Caco-2 (cell line): ENCODE measurements at regions not wholly inside any gene's neighbourhood (a gene's known extent, or its start where the extent isn't known, plus 50 kb on each side); places are given as distances from the start of the nearest gene placed in this dataset.

Source experiments
- BruUV-seq: library from RNA; stranded (reverse); fragments of 400-500 nt; replicated peaks from 2 replicates; lab custom pipeline; 2021; lab: Mats Ljungman, UMichigan
- CTCF ChIA-PET: fragments of 300-600 bp; sonication (Branson Sonifier 250); formaldehyde crosslinking; loops from one replicate; lab custom pipeline; 2022; ENCODE audit warnings: antibody characterized with exemption; lab: Charles Lee
- POLR2A ChIA-PET: fragments of 300-600 bp; sonication (Branson Sonifier 250); formaldehyde crosslinking; loops from one replicate; lab custom pipeline; 2022; ENCODE audit warnings: antibody characterized with exemption; lab: Charles Lee
- DNase-seq, 2 experiments: peaks; one replicate each; pipeline versions ENCODE4 v3.0.0 to v3.0.0-alpha.2; 2020 to 2022
- H3K27me3 ChIP-seq: replicated peaks from 2 replicates; pipeline ENCODE4 v1.6.0; 2011; ENCODE audit warnings: low read length; ENCODE audit not compliant: control insufficient read depth, insufficient read depth
- H3K36me3 ChIP-seq: 2 replicates; pipeline ENCODE4 v1.5.1; 2011; ENCODE audit warnings: low read length; ENCODE audit not compliant: control insufficient read depth, insufficient read depth
- H3K4me1 ChIP-seq: fragments of 250-450 bp; sonication (Bioruptor Pico); 2 replicates; pipeline ENCODE4 v1.5.1; 2020; ENCODE audit warnings: mild to moderate bottlenecking
- H3K4me3 ChIP-seq: 2 replicates; pipeline ENCODE4 v1.5.1; 2011; ENCODE audit warnings: low read depth, mild to moderate bottlenecking, control low read depth, low read length
- H3K9me3 ChIP-seq: fragments of 250-450 bp; sonication (Bioruptor Pico); 2 replicates; pipeline ENCODE4 v1.5.1; 2020; ENCODE audit warnings: mild to moderate bottlenecking, moderate library complexity
- H3K27ac Mint-ChIP-seq: one replicate; pipeline ENCODE4 v1.8.0; 2022; ENCODE audit warnings: mixed read lengths; ENCODE audit not compliant: unreplicated experiment
- H3K27me3 Mint-ChIP-seq: one replicate; pipeline ENCODE4 v1.8.0; 2022; ENCODE audit warnings: mixed read lengths; ENCODE audit not compliant: insufficient read depth, unreplicated experiment
- H3K36me3 Mint-ChIP-seq: one replicate; pipeline ENCODE4 v1.8.0; 2022; ENCODE audit warnings: mild to moderate bottlenecking, mixed read lengths; ENCODE audit not compliant: insufficient read depth, unreplicated experiment
- H3K4me1 Mint-ChIP-seq: one replicate; pipeline ENCODE4 v1.8.0; 2022; ENCODE audit warnings: low read depth, mixed read lengths; ENCODE audit not compliant: unreplicated experiment
- H3K4me3 Mint-ChIP-seq: one replicate; pipeline ENCODE4 v1.8.0; 2022; ENCODE audit warnings: mild to moderate bottlenecking, moderate library complexity, mixed read lengths; ENCODE audit not compliant: unreplicated experiment
- H3K9me3 Mint-ChIP-seq: one replicate; pipeline ENCODE4 v1.8.0; 2022; ENCODE audit warnings: mixed read lengths; ENCODE audit not compliant: unreplicated experiment
- CTCF ChIP-seq, 2 experiments: fragments of 200-600 bp in 1 of 2; IDR thresholded peaks; 1 replicate in 1 of 2; 2 replicates in 1 of 2; pipeline versions ENCODE4 v1.5.1 to v1.8.0; 2011 to 2022; ENCODE audit warnings: antibody characterized with exemption in 1 of 2, control low read depth in 1 of 2, inconsistent platforms in 1 of 2, low read depth in 1 of 2, low read length in 1 of 2, mild to moderate bottlenecking in 1 of 2, moderate library complexity in 1 of 2; ENCODE audit not compliant: insufficient read depth in 1 of 2, severe bottlenecking in 1 of 2, unreplicated experiment in 1 of 2
- intact Hi-C: fragments of 100-400 bp; cut with micrococcal nuclease; formaldehyde crosslinking; loops from one replicate; pipeline ENCODE4 v1.10.0; 2022; ENCODE audit not compliant: unreplicated experiment

DNA sequence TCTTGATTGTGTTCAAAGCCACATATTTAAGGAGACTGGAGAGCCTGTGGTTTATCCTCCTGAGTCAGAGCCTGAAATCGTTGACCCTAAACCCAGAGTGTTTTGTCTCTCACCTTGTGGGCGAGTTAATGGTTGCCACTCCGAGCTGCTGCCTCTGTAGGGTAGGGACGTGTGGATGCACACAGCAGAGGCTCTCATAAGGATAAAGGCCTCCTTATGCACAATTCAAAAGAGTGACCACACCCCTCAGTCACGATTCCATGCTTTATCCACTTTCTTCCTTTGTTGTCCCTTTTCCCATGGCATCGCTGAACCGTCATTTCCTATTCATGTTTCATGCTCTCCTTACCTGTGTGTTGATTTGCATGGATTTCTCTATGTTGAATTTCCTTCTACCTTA, 805.0 kb upstream of the RBFOX1 start:
- Histone ChIP-seq H3K4me1 (no peaks in the 10 kb centered on the region), H3K4me3 (no peak overlapping the region), H3K9me3 (no peaks in the 10 kb centered on the region), H3K36me3 (no peaks in the 10 kb centered on the region), H3K27me3 (no peaks in the 10 kb centered on the region)
- intact Hi-C loops, result no loop called here
- no peaks in the 10 kb centered on the region for H3K36me3 Mint-ChIP-seq
- POLR2A ChIA-PET, result no interaction called here
- TF ChIP-seq CTCF (IDR thresholded peaks at IDR 0.05; ENCODE audit: insufficient read depth in 1 of 2, low read depth in 1 of 2, low read length in 1 of 2, severe bottlenecking in 1 of 2, unreplicated experiment in 1 of 2), result no peak
- DNase-seq, result no peak
- no peak overlapping the region for H3K27ac Mint-ChIP-seq
- no TSS peak for BruUV-seq
- H3K9me3 Mint-ChIP-seq, result no peaks in the 10 kb centered on the region
- CTCF ChIA-PET, result no interaction called here
- no peaks in the 10 kb centered on the region for H3K4me1 Mint-ChIP-seq
- peaks cover 9% of the 10 kb centered on the region for H3K27me3 Mint-ChIP-seq
- no peak overlapping the region for H3K4me3 Mint-ChIP-seq

- peaks cover 12% of the 10 kb centered on the region for H3K27me3 Mint-ChIP-seq
- no peak overlapping the region for H3K4me3 Mint-ChIP-seq
- Histone ChIP-seq H3K27me3 (no peaks in the 10 kb centered on the region), H3K9me3 (no peaks in the 10 kb centered on the region), H3K4me3 (no peak overlapping the region), H3K4me1 (no peaks in the 10 kb centered on the region), H3K36me3 (no peaks in the 10 kb centered on the region)
- no peak overlapping the region for H3K27ac Mint-ChIP-seq
- H3K9me3 Mint-ChIP-seq, result no peaks in the 10 kb centered on the region
- BruUV-seq, result no TSS peak
- ChIA-PET POLR2A (no interaction called here), CTCF (no interaction called here)
- intact Hi-C loops, result no loop called here
- H3K36me3 Mint-ChIP-seq, result no peaks in the 10 kb centered on the region
- no peak for TF ChIP-seq CTCF (IDR thresholded peaks at IDR 0.05; ENCODE audit: insufficient read depth in 1 of 2, low read depth in 1 of 2, low read length in 1 of 2, severe bottlenecking in 1 of 2, unreplicated experiment in 1 of 2)
- DNase-seq, result no peak
- H3K4me1 Mint-ChIP-seq, result no peaks in the 10 kb centered on the region
Measured at GRCh38 chr16:6524501-6524900, 808.1 kb upstream of the RBFOX1 start.

DNA sequence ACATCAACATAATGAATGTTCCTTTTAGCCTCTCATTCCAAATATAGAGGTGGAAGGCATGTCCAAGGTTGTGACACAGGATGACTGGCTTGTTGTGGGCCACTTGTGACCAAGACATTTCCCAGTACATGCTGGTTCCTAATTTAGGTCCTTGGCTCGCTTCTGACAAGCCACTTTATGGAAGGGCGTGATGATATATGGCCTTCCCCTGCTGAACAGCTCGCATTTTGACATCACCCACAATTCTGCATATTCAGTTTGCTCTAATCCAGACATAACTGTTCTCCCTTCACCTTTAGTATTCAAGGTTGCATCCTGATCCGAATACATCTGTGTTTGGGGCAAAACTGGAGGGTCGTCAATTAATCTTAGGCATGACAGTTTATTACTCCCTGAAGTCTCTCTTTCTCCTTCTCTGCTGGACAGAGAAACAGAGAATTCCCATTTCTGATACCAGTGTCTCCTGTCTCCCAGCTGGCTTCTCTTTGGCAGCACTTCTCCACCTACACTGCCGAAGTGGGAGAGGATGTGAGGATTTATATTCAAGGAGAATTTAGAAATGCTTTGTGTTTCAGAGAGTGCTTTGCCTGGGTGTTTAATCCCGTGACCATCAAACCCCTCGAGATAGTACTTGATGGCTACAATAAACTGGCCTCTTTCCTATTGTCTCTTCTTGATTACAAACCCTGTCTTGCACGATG, 815.5 kb upstream of the RBFOX1 start:
- Mint-ChIP-seq H3K9me3 (no peaks in the 10 kb centered on the region), H3K4me3 (no peak overlapping the region), H3K27ac (no peak overlapping the region), H3K4me1 (no peaks in the 10 kb centered on the region), H3K36me3 (no peaks in the 10 kb centered on the region), H3K27me3 (peaks cover 8% of the 10 kb centered on the region)
- TF ChIP-seq CTCF (IDR thresholded peaks at IDR 0.05; ENCODE audit: insufficient read depth in 1 of 2, low read depth in 1 of 2, low read length in 1 of 2, severe bottlenecking in 1 of 2, unreplicated experiment in 1 of 2), result no peak
- ChIA-PET POLR2A (no interaction called here), CTCF (no interaction called here)
- no TSS peak for BruUV-seq
- intact Hi-C loops, result no loop called here
- Histone ChIP-seq H3K36me3 (no peaks in the 10 kb centered on the region), H3K9me3 (no peaks in the 10 kb centered on the region), H3K27me3 (no peaks in the 10 kb centered on the region), H3K4me3 (no peak overlapping the region), H3K4me1 (no peaks in the 10 kb centered on the region)
- DNase-seq, result no peak
